T follicular helper cell (primary cell): ENCODE measurements at regions not wholly inside any gene's neighbourhood (a gene's known extent, or its start where the extent isn't known, plus 50 kb on each side); places are given as distances from the start of the nearest gene placed in this dataset.

ENCODE experiments used
- DNase-seq: peaks from one replicate; pipeline ENCODE4 v3.0.0-alpha.2; 2020; ENCODE audit warnings: low read depth

DNA sequence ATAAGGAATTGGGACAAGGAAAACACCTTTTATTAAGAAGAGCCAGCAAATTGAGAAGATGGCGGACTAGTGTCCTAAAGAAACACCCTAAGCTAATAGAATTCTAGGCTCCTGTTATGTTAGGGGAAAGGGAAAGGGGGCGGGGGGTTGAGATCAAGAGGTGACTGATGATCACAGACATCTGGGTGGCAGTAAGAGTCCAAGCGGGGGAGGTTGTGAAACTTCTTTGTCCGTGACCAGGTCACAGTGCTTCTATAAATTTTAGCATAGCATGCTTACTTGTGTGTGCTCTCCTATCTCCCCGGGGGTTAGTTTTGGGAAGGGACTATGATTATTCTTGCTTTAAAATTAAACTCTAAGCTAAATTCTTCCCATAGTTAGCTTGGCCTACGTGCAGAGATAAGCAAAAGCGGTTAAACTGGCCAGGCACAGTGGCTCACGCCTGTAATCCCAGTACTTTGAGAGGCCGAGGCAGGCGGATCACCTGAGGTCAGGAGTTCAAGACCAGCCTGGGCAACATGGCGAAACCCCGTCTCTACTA lies 262.1 kb downstream of the SKIDA1 start:
- no peak for DNase-seq

GRCh38 chr10:21261842-21262294 lies 263.6 kb downstream of the SKIDA1 start:
- DNase-seq: no peak

DNA sequence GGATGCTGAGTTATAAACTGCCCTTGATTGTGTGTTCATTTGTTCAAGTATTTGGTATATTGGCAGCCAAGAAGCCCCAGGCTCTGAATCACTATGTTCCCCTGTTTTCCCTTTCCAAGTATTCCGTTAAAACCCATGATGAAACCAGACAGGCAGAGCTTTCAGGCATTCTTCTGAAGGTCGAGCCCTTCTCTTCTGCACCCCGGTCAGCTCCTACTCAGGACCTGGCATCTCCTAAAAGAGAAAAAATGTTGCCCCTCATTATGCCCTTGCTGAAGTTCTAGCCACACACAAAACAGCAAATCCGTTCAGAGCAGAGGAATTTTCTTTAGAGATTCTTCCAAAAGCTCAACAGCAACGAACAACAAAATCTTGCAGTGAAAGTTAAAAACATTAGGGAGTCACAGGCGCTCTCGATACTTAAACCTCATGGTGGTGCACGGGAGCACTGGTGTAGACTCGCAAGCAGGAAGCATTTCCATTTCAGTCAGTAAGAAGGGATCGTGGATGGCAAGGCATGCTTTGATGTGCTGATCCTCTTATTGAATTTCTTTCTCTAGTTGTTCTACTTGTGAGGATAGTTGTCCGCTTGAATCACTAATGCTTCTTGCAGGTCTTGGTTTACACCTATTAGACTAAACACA lies 264.9 kb downstream of the SKIDA1 start:
- DNase-seq: no peak

- no peak for DNase-seq
Measured at GRCh38 chr10:21260066-21260465, 265.4 kb downstream of the SKIDA1 start.

- no peak for DNase-seq
Measured at GRCh38 chr10:21257919-21258318, 267.6 kb downstream of the SKIDA1 start.

- DNase-seq: no peak
Measured at GRCh38 chr10:21257191-21257590, 268.3 kb downstream of the SKIDA1 start.

DNA sequence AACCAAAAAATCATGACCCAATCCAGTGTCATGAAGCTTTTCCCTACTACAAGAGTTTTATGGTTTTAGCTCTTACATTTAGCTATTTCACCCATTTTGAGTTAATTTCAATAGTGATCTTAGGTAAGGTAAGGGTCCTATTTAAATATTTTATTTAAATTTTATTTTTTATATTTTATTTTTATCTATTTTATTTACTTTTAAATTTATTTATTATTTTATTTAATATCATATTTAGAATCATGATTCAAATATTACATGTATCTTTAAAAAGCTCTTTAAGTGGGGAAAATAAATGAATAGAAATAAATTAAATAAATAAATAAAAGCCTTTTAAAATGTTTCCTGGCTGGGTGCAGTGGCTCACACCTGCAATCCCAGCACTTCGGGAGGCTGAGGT lies 276.0 kb downstream of the SKIDA1 start:
- DNase-seq: no peak

DNA sequence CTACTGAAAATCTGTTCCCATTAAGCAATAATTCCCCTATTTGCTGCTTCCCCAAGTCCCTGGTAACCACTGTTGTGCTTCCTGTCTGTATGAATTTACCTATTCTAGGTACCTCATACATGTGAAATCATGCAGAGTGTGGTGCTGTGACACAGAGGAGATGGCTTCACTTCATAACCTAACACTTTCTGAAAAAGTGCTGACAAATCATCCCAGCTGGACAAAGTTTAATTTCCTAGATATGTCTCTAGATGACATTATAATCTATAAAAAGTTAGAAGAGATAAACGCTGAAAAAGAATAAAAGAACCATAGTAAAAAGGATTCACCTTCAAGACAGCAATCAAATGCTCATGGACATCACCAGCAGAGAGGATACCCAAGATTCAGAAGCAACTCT lies 277.9 kb downstream of the SKIDA1 start:
- DNase-seq: no peak

DNA sequence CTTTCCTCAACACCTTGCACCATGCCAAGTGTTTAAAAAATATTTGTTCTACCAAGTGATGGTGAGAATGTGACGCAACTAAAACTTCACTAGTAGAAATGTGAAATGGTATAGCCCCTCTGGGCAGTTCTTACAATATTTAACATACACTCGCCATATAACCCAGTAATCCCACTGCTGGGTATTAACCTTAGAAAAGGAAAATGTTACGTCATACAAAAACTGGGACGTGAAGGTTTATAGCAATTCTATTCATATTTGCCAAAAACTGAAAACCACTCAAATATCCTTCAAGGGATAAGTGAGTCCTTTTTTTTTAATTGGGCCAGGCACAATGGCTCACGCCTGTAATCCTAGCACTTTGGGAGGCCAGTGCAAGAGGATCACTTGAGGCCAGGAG lies 279.3 kb downstream of the SKIDA1 start:
- no peak for DNase-seq

DNA sequence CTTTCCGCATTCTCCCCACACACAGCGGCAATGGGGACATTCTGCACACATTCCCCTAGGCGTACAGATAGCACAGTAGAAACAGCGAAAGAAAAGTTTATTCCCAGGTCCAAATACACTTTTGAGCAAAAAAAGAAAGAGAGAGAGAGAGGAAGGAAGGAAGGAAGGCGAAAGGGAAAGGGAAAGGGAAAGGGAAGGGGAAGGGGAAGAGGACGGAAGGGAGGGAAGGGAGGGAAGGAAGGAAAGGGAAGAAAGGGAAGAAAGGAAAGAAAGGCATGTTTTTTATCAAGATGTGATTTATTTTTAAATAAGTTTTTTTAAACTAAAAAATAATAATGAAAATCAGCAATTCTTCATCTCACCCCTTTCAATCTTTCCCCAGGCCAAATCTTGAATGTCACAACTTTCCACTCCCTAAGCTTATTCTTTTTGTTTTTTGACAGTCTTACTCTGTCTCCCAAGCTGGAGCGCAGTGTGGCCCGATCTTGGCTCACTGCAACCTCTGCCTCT lies 281.7 kb downstream of the SKIDA1 start:
- DNase-seq: no peak

DNA sequence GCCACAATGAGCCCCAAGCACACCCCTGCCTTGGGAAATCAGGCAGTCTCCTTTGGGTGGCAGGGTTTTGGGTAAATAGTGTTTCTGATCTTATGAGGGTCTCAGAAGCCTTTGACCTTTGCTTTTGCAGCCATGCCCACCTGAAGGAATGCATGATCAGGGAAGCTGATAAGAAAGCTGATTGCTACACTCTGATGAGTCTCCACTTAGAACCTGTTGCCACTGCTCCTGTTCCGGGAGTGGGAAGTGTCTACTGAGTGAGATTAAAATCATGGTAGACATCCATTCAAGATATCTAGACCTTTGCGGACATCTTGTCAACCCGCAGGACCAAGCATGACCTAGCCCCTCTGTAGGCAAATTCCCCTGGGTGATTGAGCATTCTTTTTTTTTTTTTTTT lies 282.6 kb downstream of the SKIDA1 start:
- DNase-seq: no peak

DNA sequence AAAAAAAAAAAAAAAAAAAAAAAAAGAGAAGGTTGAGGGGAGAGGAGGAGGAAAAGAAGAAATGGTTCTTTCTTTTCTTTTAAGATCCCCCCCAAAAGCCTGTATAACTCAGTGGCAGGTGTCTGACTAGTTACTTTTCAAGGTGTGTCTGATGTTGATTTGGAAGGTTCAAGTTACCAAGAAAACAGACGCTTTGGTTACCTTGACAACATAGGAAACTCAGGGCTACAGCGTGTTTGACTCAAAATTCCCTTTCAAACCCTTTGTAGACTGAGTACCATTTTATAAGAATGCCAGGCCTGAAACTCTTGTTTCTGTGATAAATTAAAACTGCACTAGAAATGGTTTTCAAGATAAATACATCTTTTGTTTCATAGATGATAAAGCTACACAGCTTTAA lies 286.8 kb downstream of the SKIDA1 start:
- DNase-seq: no peak

- DNase-seq: no peak
Measured at GRCh38 chr10:21238044-21238443, 287.4 kb downstream of the SKIDA1 start.

DNA sequence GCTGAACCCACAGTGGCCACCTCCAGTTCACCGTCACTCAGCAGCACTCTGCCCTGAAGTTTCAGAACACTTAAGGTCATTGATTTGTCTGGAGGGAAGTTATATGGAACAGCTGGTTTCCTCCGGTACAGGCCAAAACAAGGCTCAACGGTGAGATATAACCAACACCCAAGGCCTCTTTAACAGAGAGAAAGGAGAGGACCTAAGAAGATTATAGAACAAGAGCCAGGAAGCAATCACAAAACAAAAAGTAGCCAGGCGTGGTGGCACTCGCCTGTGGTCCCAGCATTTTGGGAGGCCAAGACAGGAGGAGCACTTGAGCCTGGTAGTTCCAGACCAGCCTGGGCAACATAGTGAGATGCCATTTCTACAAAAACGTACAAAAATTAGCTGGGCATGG lies 290.7 kb downstream of the SKIDA1 start:
- no peak for DNase-seq

DNA sequence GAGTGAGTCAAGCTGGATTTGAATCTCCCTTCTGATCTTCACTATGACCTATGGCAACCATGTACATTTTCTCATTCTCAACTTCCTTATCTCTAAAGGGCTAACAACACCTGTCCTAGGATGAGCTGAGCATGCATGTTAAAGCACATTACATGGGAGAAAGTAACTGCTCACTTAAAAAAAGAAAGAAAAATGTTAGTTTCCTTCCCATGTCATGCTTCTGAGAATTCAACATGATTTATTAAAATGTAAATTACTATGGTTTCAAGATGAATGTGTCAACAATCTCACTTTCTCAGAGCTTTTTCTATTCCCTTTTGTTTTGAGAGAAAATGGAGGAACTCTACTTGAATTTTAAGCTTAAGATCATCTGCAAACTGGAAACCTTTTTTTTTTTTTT lies 295.3 kb downstream of the SKIDA1 start:
- DNase-seq: no peak

GRCh38 chr10:21217748-21218367 lies 307.6 kb downstream of the SKIDA1 start:
- DNase-seq: no peak

DNA sequence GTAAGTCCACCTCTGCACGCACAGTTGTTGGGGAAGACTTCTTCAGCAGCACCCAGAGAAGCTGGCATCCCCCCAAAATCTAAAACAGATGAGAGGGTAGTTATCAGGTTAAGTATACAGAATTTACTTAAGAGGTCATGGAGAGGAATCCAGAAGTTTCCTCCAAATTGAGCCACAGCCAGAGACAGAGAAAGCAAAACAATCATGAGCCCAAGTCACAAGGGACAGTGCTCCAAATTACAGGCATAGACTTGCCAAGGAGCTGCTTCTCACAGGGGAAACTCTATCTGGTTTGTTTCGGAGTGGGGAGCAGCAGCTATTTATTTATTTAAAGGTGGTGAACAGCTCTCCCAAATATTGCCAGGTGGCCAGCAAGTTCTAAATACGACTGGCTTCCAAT lies 308.4 kb downstream of the SKIDA1 start:
- no peak for DNase-seq

DNA sequence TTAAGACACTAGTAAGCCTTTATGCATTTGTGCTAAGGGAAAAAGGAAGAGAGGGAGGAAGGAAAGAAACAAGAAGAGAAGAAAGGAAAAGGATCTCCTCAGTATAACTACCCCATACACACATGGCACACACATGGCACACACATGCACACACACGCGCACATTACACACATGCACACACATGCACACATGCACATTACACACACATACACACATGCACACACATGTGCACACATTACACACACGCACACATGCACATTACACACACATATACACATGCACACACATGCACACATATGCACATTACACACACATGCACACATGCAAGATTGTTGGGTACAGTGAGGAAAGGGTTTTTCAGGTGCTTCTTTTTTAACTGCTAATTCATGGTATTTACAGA lies 311.2 kb downstream of the SKIDA1 start:
- no peak for DNase-seq

- DNase-seq: no peak
Measured at GRCh38 chr10:21213381-21213780, 312.1 kb downstream of the SKIDA1 start.

DNA sequence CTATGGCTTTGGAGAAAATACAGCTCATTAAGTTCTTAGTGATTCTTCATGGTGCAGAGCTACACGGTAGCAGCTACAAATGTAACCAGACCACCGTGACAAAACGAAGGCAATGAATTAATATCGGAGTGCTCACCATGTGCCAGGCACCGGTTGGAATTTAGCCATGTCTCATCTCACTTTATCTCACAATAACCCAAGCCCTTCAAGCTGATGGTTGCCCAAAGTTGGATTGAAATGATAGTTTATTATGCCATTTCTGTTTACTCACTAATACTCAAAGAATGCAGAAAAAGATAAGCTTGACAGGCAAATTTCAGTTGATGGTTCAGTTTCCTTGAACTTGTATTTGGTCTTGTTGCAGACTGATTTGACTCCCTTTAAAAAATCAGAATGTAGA lies 312.6 kb downstream of the SKIDA1 start:
- no peak for DNase-seq

DNA sequence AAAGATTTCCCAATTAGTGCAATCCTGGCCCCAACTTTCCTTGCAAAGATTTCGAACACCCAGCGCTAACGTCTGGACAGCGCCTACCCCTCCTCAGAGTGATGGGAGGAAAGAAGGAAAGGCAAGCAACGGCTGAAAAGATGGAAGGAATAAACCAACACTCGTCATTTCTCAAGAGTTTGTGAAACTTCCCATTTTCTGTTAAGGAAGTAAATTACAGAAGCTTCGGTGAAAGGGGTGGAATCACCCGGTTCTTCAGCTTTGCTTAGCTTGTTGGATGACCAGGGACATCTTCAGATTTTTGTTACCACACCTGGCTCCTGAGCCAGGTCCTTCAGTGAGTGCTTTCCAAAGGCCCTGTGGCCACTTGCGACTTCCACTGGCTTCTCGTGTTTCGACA lies 313.1 kb downstream of the SKIDA1 start:
- DNase-seq: no peak

GRCh38 chr10:21209495-21209894 lies 312.4 kb upstream of the NEBL start:
- no peak for DNase-seq

GRCh38 chr10:21208666-21209316 lies 311.7 kb upstream of the NEBL start:
- no peak for DNase-seq
